A549 (cell line): ENCODE measurements at regions not wholly inside any gene's neighbourhood (a gene's known extent, or its start where the extent isn't known, plus 50 kb on each side); places are given as distances from the start of the nearest gene placed in this dataset.

ENCODE experiments used
- JUN ChIP-seq, 2 experiments: fragments of >200 bp; sonication (Bioruptor Twin); formaldehyde crosslinking; IDR thresholded peaks; 2 replicates in 1 of 2; 3 replicates in 1 of 2; pipeline ENCODE4 v1.6.1; 2016 to 2017
- MYC ChIP-seq: IDR thresholded peaks from 2 replicates; pipeline ENCODE4 v1.6.1; 2012; ENCODE audit warnings: mild to moderate bottlenecking, inconsistent platforms, low read length, improper control_type of control experiment, borderline replicate concordance
- NPAS2 ChIP-seq: fragments of 250-450 bp; sonication (Bioruptor Pico); IDR thresholded peaks from 2 replicates; pipeline ENCODE4 v1.8.0; 2022; ENCODE audit warnings: mild to moderate bottlenecking, moderate library complexity, borderline replicate concordance
- POLR2A ChIP-seq: IDR thresholded peaks from 2 replicates; pipeline ENCODE4 v1.6.1; 2012; ENCODE audit warnings: mild to moderate bottlenecking, low read length
- SREBF2 ChIP-seq: fragments of 450-650 bp; IDR thresholded peaks from 2 replicates; pipeline ENCODE4 v1.6.1; 2014; ENCODE audit warnings: mild to moderate bottlenecking, moderate library complexity

- TF ChIP-seq SREBF2 (no peak), NPAS2 (CRISPR knock-in tag) (no peak), JUN (IDR thresholded peaks at IDR 0.05) (no peak), MYC (no peak), POLR2A (no peak)
These were observed 517.0 kb upstream of the PPP2R3A start for GRCh38 chr3:135448520-135448919.
